22Rv1 (cell line): ENCODE measurements at regions not wholly inside any gene's neighbourhood (a gene's known extent, or its start where the extent isn't known, plus 50 kb on each side); places are given as distances from the start of the nearest gene placed in this dataset.

Source experiments
- CTCF ChIP-seq: fragments of 450-650 bp; IDR thresholded peaks from 2 replicates; pipeline ENCODE4 v1.5.1; 2017; ENCODE audit warnings: mild to moderate bottlenecking
- ZFX ChIP-seq: fragments of 450-650 bp; IDR thresholded peaks from 2 replicates; pipeline ENCODE4 v1.6.1; 2017; ENCODE audit warnings: antibody characterized with exemption, borderline replicate concordance

GRCh38 chrX:138771047-138771446, 59.5 kb upstream of the FGF13 start:
- TF ChIP-seq CTCF, result no peak
- no peak for TF ChIP-seq ZFX
